Right cardiac atrium (tissue), 5 donors: ENCODE measurements at regions not wholly inside any gene's neighbourhood (a gene's known extent, or its start where the extent isn't known, plus 50 kb on each side); places are given as distances from the start of the nearest gene placed in this dataset.

ENCODE experiments used
- ATAC-seq, 2 donors: fragments of 200-7000 bp; cut with Tn5 transposase; one replicate each; pipeline versions ENCODE4 v1.8.0 to v1.9.1; 2020; ENCODE audit warnings: moderate library complexity in 2 of 2, mild to moderate bottlenecking in 1 of 2
- DNase-seq, 3 donors: peaks; one replicate each; pipeline ENCODE4 v3.0.0-alpha.2; 2020
- H3K27ac ChIP-seq: one replicate; pipeline ENCODE4 v1.5.1; 2013; ENCODE audit warnings: mild to moderate bottlenecking, low read length, control low read depth, moderate library complexity
- H3K27me3 ChIP-seq: one replicate; pipeline ENCODE4 v1.6.1; 2013; ENCODE audit not compliant: control insufficient read depth, insufficient read depth
- H3K4me1 ChIP-seq: one replicate; pipeline ENCODE4 v1.6.1; 2013; ENCODE audit warnings: low read length; ENCODE audit not compliant: control insufficient read depth, insufficient read depth
- H3K4me3 ChIP-seq: one replicate; pipeline ENCODE4 v1.5.1; 2013; ENCODE audit warnings: low read length, control low read depth
- H3K9me3 ChIP-seq: one replicate; pipeline ENCODE4 v1.6.1; 2013; ENCODE audit warnings: low read length; ENCODE audit not compliant: control insufficient read depth
- WGBS: extraction: QIAGEN DNeasy Blood & Tissue Kit; methylation state at CpG from one replicate; pipeline ENCODE4 v1.1.7; 2013; 5-methylcytosine and 5-hydroxymethylcytosine counted together
- intact Hi-C, 4 donors: fragments of 100-400 bp; cut with DNase I; formaldehyde crosslinking; loops; one replicate each; pipeline versions ENCODE4 v1.11.0 to v1.14.0; 2022 to 2023
- donor health status: healthy with polysubstance abuse.
- donor health status: DM: no; HTN: yes; CAD: no.
- donor health status: DM: no; HTN: no; CAD: no.
- donor health status: DM: no; HTN: yes; CAD: no; lungs with severe emphysema.
- donor health status: DM: yes; HTN: yes; CAD: no.

GRCh38 chr2:105521616-105522015 lies 122.8 kb upstream of the FHL2 start:
- no peak overlapping the region for H3K4me3 ChIP-seq
- no peak overlapping the region for H3K27ac ChIP-seq
- H3K27me3 ChIP-seq, result no peaks in the 10 kb centered on the region
- WGBS, result 75% methylated on average over 6 of the region's 6 CpGs
- intact Hi-C loops, result loop anchor here in 3 of 4 donors (2.0 to 5.0 kb wide), 3 partner anchors 149 to 154 kb away; no protein-coding TSS in a partner anchor
- ATAC-seq (no peak), DNase-seq (no peak)
- no peaks in the 10 kb centered on the region for H3K9me3 ChIP-seq
- peaks cover 2% of the 10 kb centered on the region for H3K4me1 ChIP-seq

- Histone ChIP-seq H3K4me3 (no peak overlapping the region), H3K27ac (no peak overlapping the region), H3K27me3 (no peaks in the 10 kb centered on the region), H3K4me1 (peaks cover 2% of the 10 kb centered on the region), H3K9me3 (no peaks in the 10 kb centered on the region)
- ATAC-seq, result no peak
- no peak for DNase-seq
- WGBS, result 11% methylated on average over 1 of the region's 1 CpG
- intact Hi-C loops, result loop anchor here in 3 of 4 donors (2.0 to 5.0 kb wide), 3 partner anchors 149 to 154 kb away; no protein-coding TSS in a partner anchor
Observed at GRCh38 chr2:105521176-105521575, 122.3 kb upstream of the FHL2 start.

GRCh38 chr2:105519516-105519915 lies 120.7 kb upstream of the FHL2 start:
- H3K27ac ChIP-seq, result no peak overlapping the region
- H3K4me1 ChIP-seq, result peaks cover 2% of the 10 kb centered on the region

GRCh38 chr2:105518897-105519296 lies 120.0 kb upstream of the FHL2 start:
- H3K27ac ChIP-seq, result no peak overlapping the region
- DNase-seq (no peak), ATAC-seq (no peak)
- H3K4me1 ChIP-seq, result peaks cover 2% of the 10 kb centered on the region
- no peaks in the 10 kb centered on the region for H3K27me3 ChIP-seq
- no peaks in the 10 kb centered on the region for H3K9me3 ChIP-seq
- intact Hi-C loops, result loop anchor here in 1 of 4 donors (5.0 kb wide), 1 partner anchor 147 kb away; no protein-coding TSS in a partner anchor
- H3K4me3 ChIP-seq, result no peak overlapping the region
- WGBS, result 79% methylated on average over 6 of the region's 6 CpGs

More at GRCh38 chr2:105519516-105519915, 120.7 kb upstream of the FHL2 start:
- H3K9me3 ChIP-seq, result no peaks in the 10 kb centered on the region
- intact Hi-C loops, result loop anchor here in 1 of 4 donors (5.0 kb wide), 1 partner anchor 147 kb away; no protein-coding TSS in a partner anchor
- ATAC-seq (no peak), DNase-seq (no peak)
- H3K4me3 ChIP-seq, result no peak overlapping the region
- H3K27me3 ChIP-seq, result no peaks in the 10 kb centered on the region
- 81% methylated on average over 3 of the region's 3 CpGs for WGBS

- Histone ChIP-seq H3K4me1 (peaks cover 2% of the 10 kb centered on the region), H3K9me3 (no peaks in the 10 kb centered on the region), H3K27ac (peak overlapping the region; percentile 43), H3K4me3 (no peak overlapping the region), H3K27me3 (no peaks in the 10 kb centered on the region)
- intact Hi-C loops, result loop anchor here in 1 of 4 donors (5.0 kb wide), 1 partner anchor 146 kb away; no protein-coding TSS in a partner anchor
- DNase-seq, result peak; percentile 81 to 89 (median 87)
- ATAC-seq, result peak; percentile 77 to 83
- WGBS, result 69% methylated on average over 8 of the region's 8 CpGs
Observed at GRCh38 chr2:105517814-105518705, 119.2 kb upstream of the FHL2 start.

GRCh38 chr2:105515581-105516415 lies 116.9 kb upstream of the FHL2 start:
- peaks cover 2% of the 10 kb centered on the region for H3K4me1 ChIP-seq

GRCh38 chr2:105514576-105514975 lies 115.7 kb upstream of the FHL2 start:
- intact Hi-C loops, result no loop called here
- Histone ChIP-seq H3K4me3 (no peak overlapping the region), H3K27me3 (no peaks in the 10 kb centered on the region), H3K4me1 (peaks cover 5% of the 10 kb centered on the region), H3K27ac (no peak overlapping the region), H3K9me3 (no peaks in the 10 kb centered on the region)
- no peak for ATAC-seq
- no peak for DNase-seq
- WGBS, result 76% methylated on average over 6 of the region's 6 CpGs

More at GRCh38 chr2:105515581-105516415, 116.9 kb upstream of the FHL2 start:
- WGBS, result 60% methylated on average over 15 of the region's 15 CpGs
- no peak overlapping the region for H3K4me3 ChIP-seq
- H3K27me3 ChIP-seq, result no peaks in the 10 kb centered on the region
- H3K9me3 ChIP-seq, result no peaks in the 10 kb centered on the region
- H3K27ac ChIP-seq, result peak overlapping the region; percentile 76
- ATAC-seq (peak; percentile 84 to 89), DNase-seq (peak; percentile 81 to 91 (median 89))
- intact Hi-C loops, result loop anchor here in 1 of 4 donors (5.0 kb wide), 1 partner anchor 143 kb away; no protein-coding TSS in a partner anchor

GRCh38 chr2:105510761-105511528 lies 112.1 kb upstream of the FHL2 start:
- Histone ChIP-seq H3K4me3 (no peak overlapping the region), H3K27ac (no peak overlapping the region), H3K9me3 (no peaks in the 10 kb centered on the region), H3K4me1 (peaks cover 3% of the 10 kb centered on the region), H3K27me3 (no peaks in the 10 kb centered on the region)
- intact Hi-C loops, result no loop called here
- peak in 1 of 2 donors; percentile 37 for ATAC-seq
- WGBS, result 69% methylated on average over 4 of the region's 4 CpGs
- no peak for DNase-seq

GRCh38 chr2:105509269-105510086 lies 110.6 kb upstream of the FHL2 start:
- intact Hi-C loops, result no loop called here
- WGBS, result 50% methylated on average over 6 of the region's 6 CpGs
- ATAC-seq (peak in 1 of 2 donors; percentile 36), DNase-seq (no peak)
- Histone ChIP-seq H3K4me3 (no peak overlapping the region), H3K27ac (no peak overlapping the region), H3K4me1 (peaks cover 3% of the 10 kb centered on the region), H3K27me3 (no peaks in the 10 kb centered on the region), H3K9me3 (no peaks in the 10 kb centered on the region)
